GM20431 (cell line): ENCODE measurements at regions not wholly inside any gene's neighbourhood (a gene's known extent, or its start where the extent isn't known, plus 50 kb on each side); places are given as distances from the start of the nearest gene placed in this dataset.

Source experiments
- in situ Hi-C: fragments of 300-500 bp; cut with MseI, MboI; formaldehyde crosslinking; loops from one replicate; pipeline ENCODE4 v1.15.0; 2020; ENCODE audit warnings: low sequenced_read_pairs; ENCODE audit not compliant: unreplicated experiment

DNA sequence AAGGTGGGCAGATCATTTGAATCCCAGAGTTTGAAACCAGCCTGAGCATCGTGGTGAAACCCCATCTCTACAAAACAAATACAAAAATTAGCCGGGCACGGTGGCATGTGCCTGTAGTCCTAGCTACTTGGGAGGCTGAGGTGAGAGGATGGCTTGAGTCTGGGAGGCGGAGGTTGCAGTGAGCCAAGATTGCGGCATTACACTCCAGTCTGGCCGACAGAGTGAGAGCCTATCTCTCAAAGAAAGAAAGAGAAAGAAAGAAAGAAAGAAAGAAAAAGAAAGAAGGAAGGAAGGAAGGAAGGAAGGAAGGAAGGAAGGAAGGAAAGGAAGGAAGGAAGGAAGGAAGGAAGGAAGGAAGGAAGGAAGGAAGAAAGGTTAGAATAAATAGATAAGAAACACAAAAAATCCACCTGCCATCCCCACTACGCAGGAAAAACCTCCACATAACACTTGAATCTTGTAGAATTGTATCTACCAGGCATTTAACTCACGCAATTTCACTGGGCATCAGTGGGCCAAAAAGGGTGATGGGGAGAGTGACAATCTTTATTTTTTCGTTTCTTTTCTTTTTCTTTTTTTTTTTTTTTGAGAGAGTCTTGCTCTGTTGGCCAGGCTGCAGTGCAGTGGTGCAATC lies 58.3 kb upstream of the PTPN1 start:
- in situ Hi-C loops: loop anchor here (25.0 kb wide), 1 partner anchor 465 kb away; the partner anchor contains the start of gene SNAI1

DNA sequence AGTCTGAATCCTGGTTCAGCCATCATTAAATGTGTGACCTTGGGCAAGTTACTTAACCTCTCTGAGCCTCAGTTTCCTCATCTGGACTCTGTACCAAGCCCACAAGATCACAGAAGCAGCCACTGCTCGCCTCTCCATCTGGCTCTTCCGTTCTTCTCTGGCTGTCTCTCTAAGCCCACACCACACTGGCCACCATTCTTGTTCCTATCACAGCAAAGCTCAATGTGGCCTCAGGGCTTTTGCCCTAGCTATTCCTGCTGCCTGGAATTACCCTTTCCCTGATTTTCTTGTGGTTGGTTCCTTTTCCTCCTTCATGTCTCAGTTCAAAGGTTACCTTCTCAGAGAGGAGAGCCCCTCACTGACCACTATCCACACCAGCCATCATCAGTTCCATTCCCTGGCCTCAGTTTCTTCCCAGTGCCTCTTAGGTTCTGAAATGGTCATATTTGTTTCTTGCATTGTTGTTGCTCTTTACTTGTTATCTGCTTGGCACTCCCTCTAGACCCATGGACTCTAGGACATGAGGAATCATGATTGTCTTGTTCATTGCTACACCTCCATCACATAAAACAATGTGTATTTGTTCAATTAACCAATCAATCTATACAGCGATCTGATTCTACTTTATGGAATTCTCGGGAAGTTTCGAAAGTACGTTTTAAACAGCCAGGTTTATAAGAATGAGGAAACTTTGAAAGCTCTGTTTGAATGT lies 56.5 kb upstream of the PTPN1 start:
- in situ Hi-C loops: loop anchor here (25.0 kb wide), 1 partner anchor 466 kb away; the partner anchor contains the start of gene SNAI1

DNA sequence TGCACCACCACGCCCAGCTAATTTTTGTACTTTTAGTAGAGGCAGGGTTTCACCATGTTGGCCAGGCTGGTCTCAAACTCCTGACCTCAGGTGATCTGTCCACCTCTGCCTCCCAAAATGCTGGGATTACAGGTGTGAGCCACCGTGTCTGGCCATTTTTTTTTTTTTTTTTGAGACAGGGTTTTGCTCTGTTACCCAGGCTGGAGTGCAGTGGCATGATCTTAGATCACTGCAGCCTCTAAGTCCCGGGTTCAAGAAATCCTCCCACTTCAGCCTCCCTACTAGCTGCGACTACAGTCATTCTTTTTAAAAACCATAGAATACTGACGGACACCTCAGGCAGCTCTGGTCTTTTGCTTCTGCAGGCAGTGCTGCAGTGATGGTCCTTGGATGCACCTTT lies 54.9 kb upstream of the PTPN1 start:
- in situ Hi-C loops: loop anchor here (25.0 kb wide), 1 partner anchor 468 kb away; the partner anchor contains the start of gene SNAI1

- in situ Hi-C loops: loop anchor here (25.0 kb wide), 1 partner anchor 469 kb away; the partner anchor contains the start of gene SNAI1
Observed at GRCh38 chr20:50455656-50456451, 54.3 kb upstream of the PTPN1 start.

GRCh38 chr20:50456452-50457324 lies 53.5 kb upstream of the PTPN1 start:
- in situ Hi-C loops: loop anchor here (25.0 kb wide), 1 partner anchor 469 kb away; the partner anchor contains the start of gene SNAI1

DNA sequence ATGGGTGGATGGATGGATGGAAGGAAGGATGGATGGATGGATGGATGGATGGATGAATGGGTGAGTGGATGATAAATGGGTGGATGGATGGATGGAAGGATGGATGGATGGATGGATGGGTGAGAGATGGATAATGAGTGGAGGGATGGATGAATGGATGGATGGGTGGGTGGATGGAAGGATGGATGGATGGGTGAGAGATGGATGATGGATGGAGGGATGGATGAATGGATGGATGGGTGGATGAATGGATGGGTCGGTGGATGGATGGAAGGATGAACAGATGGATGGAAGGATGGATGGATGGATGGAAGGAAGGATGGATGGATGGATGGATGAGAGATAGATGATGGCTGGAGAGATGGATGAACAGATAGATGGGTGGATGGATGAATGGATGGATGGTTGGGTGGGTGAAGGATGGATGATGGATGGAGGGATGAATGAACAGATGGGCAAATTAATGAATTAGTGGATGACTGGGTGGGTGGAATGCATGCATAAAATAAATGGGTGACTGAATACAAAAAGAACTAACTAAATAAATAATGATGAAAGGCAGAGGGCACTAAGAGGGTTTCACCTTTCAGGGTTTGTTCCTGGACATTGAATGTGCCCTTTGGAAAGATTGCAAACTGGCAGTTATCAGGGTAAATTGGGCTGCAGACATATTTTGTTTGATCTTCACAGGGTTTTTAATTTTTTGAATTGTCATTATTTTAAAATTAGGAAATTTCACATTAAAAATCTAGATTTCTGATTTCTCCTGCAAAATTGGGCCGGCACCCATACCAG lies 50.9 kb upstream of the PTPN1 start:
- in situ Hi-C loops: loop anchor here (25.0 kb wide), 1 partner anchor 472 kb away; the partner anchor contains the start of gene SNAI1

DNA sequence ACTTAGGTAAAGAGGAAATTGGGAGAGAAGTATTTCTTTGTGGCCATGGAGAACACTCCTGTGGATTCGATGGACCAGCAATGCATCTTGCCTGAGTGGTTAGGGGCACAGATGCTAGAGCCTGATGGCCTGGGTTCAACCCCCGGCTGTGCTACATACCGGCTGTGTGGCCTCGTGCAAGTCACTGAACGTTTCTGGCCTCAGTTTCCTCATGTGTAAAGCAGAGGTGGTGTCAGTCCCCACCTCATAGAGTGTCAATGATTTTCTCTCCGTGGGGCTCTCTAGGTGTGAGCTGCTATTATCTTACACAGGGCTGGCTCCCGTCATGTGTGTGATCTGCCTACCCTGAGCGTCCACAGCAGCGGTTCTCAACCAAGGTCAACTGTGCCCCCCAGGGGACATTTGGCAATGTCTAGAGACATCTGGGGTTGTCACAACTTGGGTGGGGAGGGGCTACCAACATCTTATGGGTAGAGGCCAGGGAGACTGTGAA lies 50.0 kb upstream of the PTPN1 start:
- in situ Hi-C loops: loop anchor here (25.0 kb wide), 1 partner anchor 473 kb away; the partner anchor contains the start of gene SNAI1
